WTC11 (cell line): ENCODE measurements at regions not wholly inside any gene's neighbourhood (a gene's known extent, or its start where the extent isn't known, plus 50 kb on each side); places are given as distances from the start of the nearest gene placed in this dataset.

Experiments
- ATF1 ChIP-seq: sonication (generic); formaldehyde crosslinking; IDR thresholded peaks from 2 replicates; pipeline ENCODE4 v1.8.1; 2023; ENCODE audit warnings: mild to moderate bottlenecking, moderate library complexity, missing genetic modification reagents
- CREB1 ChIP-seq: sonication (generic); formaldehyde crosslinking; IDR thresholded peaks from 2 replicates; pipeline ENCODE4 v1.8.0; 2023; ENCODE audit warnings: mild to moderate bottlenecking, missing genetic modification reagents
- CTCF ChIP-seq: fragments of 200-600 bp; IDR thresholded peaks from 2 replicates; pipeline ENCODE4 v1.8.0; 2022; ENCODE audit warnings: antibody characterized with exemption
- TCF7 ChIP-seq: sonication (generic); formaldehyde crosslinking; IDR thresholded peaks from 2 replicates; pipeline ENCODE4 v1.8.0; 2022; ENCODE audit warnings: mild to moderate bottlenecking, low read depth, missing genetic modification reagents, moderate library complexity
- ZMAT4 ChIP-seq: fragments of 250-450 bp; sonication (Bioruptor Pico); IDR thresholded peaks from 2 replicates; pipeline ENCODE4 v1.9.0; 2021; ENCODE audit warnings: mild to moderate bottlenecking

GRCh38 chr10:10630281-10630680 lies 387.4 kb upstream of the CELF2 start:
- TF ChIP-seq CTCF (no peak), CREB1 (CRISPR knock-in tag) (no peak), ZMAT4 (CRISPR knock-in tag) (no peak), ATF1 (CRISPR knock-in tag) (no peak), TCF7 (no peak)
